Fibroblast of pulmonary artery (primary cell): ENCODE measurements at regions not wholly inside any gene's neighbourhood (a gene's known extent, or its start where the extent isn't known, plus 50 kb on each side); places are given as distances from the start of the nearest gene placed in this dataset.

Experiments used
- DNase-seq: peaks from one replicate; pipeline ENCODE4 v3.0.0-alpha.2; 2010; ENCODE audit warnings: low read depth
- H3K4me3 ChIP-seq: replicated peaks from 2 replicates; pipeline ENCODE4 v1.5.1; 2011; ENCODE audit warnings: low read depth, mild to moderate bottlenecking, control low read depth, low read length, moderate library complexity
- TF ChIP-seq, protein P1 (sequence below): IDR thresholded peaks from 2 replicates; pipeline ENCODE4 v1.5.1; 2011; ENCODE audit warnings: mild to moderate bottlenecking, control low read depth, low read length, inconsistent platforms; ENCODE audit errors: missing control alignments

DNA sequence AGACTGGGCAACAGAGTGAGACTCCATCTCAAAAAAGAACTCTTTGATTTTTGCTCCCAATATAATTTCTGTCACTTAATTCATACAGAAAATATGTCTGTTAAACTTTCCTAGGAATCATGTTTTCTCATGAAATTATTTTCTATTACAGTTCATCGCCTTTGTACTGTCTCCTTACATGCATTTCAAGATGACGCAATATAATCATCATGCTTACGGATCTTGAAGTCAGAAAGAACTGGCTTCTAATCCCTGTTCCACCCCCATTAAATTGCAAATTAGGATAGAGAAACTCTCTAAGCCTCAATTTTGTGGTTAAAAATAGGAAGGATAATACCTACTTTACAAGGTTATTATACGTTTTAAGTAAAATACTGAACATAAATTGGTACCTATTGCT, 467.6 kb upstream of the SMIM21 start:
- TF ChIP-seq, protein P1, sequence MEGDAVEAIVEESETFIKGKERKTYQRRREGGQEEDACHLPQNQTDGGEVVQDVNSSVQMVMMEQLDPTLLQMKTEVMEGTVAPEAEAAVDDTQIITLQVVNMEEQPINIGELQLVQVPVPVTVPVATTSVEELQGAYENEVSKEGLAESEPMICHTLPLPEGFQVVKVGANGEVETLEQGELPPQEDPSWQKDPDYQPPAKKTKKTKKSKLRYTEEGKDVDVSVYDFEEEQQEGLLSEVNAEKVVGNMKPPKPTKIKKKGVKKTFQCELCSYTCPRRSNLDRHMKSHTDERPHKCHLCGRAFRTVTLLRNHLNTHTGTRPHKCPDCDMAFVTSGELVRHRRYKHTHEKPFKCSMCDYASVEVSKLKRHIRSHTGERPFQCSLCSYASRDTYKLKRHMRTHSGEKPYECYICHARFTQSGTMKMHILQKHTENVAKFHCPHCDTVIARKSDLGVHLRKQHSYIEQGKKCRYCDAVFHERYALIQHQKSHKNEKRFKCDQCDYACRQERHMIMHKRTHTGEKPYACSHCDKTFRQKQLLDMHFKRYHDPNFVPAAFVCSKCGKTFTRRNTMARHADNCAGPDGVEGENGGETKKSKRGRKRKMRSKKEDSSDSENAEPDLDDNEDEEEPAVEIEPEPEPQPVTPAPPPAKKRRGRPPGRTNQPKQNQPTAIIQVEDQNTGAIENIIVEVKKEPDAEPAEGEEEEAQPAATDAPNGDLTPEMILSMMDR: no peak
- DNase-seq: no peak
- H3K4me3 ChIP-seq: no peak overlapping the region

DNA sequence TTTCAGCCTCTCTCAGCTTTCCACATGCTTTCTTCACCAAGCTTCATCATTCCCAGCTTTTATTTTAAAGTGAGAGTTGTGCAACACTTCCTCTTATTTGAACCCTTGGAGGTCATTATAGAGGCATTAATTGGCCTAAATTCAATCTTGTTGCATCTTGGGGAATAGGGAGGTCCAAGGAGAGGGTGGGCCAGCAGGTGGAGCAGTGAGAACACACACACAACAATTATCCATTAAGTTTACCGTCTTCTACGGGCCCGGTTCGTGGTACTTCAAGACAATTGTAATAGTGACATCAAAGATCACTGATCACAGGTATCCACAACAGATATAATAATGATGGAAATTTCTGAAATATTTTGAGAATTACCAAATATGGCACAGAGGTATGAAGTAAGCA, 457.2 kb upstream of the SMIM21 start:
- DNase-seq: no peak
- no peak overlapping the region for H3K4me3 ChIP-seq
- TF ChIP-seq, protein P1: no peak

GRCh38 chr18:75880925-75881504, 453.5 kb upstream of the SMIM21 start:
- no peak overlapping the region for H3K4me3 ChIP-seq
- no peak for DNase-seq
- TF ChIP-seq, protein P1: no peak

DNA sequence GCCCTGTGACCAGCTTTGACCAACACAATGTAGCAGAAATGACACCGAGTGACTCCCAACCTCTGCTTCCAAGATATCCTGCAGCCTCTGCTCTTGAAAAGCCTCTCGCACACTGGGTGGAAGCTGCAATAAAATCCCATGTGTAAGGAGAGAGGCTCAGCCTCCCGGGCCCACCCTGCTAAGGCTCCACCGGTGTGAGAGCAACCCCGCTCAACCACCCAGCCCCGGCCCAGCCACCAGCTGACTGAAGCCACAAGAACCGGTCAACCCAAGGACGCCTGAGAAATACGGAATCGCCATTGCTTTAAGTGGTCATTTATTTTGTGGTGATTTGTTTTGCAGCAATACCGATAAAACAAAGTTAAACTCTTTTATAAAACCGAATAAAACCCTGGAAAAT, 452.8 kb upstream of the SMIM21 start:
- H3K4me3 ChIP-seq: no peak overlapping the region
- TF ChIP-seq, protein P1: no peak
- DNase-seq: no peak

DNA sequence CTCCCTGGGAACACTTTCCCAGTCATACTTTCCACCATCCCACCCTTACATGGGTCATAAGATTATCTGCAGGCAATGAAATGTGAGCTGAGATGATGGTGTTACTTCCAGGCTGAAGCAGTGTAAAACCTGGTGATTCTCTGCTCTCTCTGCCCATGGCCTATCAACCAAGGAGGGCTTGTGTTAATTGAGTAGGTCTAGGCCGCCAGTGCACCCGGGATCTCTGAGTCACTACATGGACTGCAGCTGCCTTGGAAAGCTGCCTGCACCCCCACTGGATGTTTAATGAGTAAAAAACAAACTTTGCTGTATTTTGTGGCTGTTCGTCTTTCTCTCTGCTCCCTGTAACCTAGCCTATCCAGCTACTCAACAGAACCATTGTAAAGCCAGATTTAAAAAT, 451.7 kb upstream of the SMIM21 start:
- no peak overlapping the region for H3K4me3 ChIP-seq
- TF ChIP-seq, protein P1: no peak
- no peak for DNase-seq

GRCh38 chr18:75875559-75875958, 448.1 kb upstream of the SMIM21 start:
- TF ChIP-seq, protein P1: no peak
- no peak overlapping the region for H3K4me3 ChIP-seq

DNA sequence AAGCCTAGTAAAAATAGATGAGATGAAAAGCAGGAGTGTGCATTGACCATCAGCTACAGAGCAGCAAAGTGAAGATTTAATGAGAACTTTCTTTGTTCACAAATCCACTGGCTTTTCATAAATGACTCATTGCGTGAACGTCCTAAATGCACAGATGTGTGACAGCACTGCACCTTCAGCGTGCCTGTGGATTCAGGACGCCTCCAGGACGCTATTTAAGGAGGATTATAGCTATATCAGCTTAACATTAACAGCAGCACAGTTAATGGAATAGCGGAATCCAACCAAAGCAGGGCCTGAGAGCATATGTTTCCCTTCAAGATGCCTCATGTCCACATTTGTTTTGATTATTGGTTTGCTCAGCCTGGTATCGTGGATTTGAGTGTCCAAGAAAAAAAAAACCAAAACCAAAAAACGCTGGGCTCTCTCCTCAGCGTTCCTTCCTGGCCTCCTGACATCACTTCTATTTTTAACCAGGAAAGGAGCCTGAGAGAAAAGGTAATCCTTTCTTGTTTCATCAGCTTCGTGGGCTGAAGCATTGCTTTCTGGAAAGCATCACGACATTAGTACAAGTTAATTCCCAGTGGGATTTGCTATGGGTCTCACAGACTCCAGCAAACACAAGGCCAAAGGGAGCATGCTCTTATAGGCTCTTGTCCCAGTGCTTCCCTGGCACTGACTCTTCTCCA, 447.0 kb upstream of the SMIM21 start:
- no peak for DNase-seq
- H3K4me3 ChIP-seq: no peak overlapping the region
- TF ChIP-seq, protein P1: no peak

More at GRCh38 chr18:75875559-75875958, 448.1 kb upstream of the SMIM21 start:
- no peak for DNase-seq
